OCI-LY1 (cell line): ENCODE measurements at regions not wholly inside any gene's neighbourhood (a gene's known extent, or its start where the extent isn't known, plus 50 kb on each side); places are given as distances from the start of the nearest gene placed in this dataset.

Experiments
- H2AFZ ChIP-seq: fragments of 200-600 bp; sonication (generic), shearing (Covaris generic); 2 replicates; pipeline ENCODE4 v1.6.0; 2014; ENCODE audit warnings: antibody characterized with exemption, mild to moderate bottlenecking, low read length
- H3F3A ChIP-seq: fragments of 200-600 bp; sonication (generic), shearing (Covaris generic); 2 replicates; pipeline ENCODE4 v1.6.0; 2014; ENCODE audit warnings: mild to moderate bottlenecking, antibody characterized with exemption, low read length, moderate library complexity; ENCODE audit not compliant: insufficient read depth
- H3K27ac ChIP-seq: fragments of 200-600 bp; sonication (generic); 2 replicates; pipeline ENCODE4 v1.5.1; 2014; ENCODE audit warnings: low read length, mixed run types, mild to moderate bottlenecking, low read depth; ENCODE audit not compliant: poor library complexity, severe bottlenecking
- H3K27me3 ChIP-seq: fragments of 200-600 bp; sonication (generic); 2 replicates; pipeline ENCODE4 v1.6.0; 2014; ENCODE audit warnings: antibody characterized with exemption, mild to moderate bottlenecking, low read length, moderate library complexity; ENCODE audit not compliant: insufficient read depth
- H3K36me3 ChIP-seq: fragments of 200-600 bp; sonication (generic); 2 replicates; pipeline ENCODE4 v1.6.1; 2014; ENCODE audit warnings: mild to moderate bottlenecking, antibody characterized with exemption, low read length, moderate library complexity, mixed read lengths; ENCODE audit not compliant: insufficient read depth
- H3K4me1 ChIP-seq: fragments of 200-600 bp; sonication (generic); 2 replicates; pipeline ENCODE4 v1.5.1; 2014; ENCODE audit warnings: mild to moderate bottlenecking, low read length, moderate library complexity; ENCODE audit not compliant: insufficient read depth, severe bottlenecking
- H3K4me2 ChIP-seq: fragments of 200-600 bp; sonication (generic), shearing (Covaris generic); 2 replicates; pipeline ENCODE4 v1.6.1; 2014; ENCODE audit warnings: low read length
- H3K4me3 ChIP-seq: fragments of 200-600 bp; sonication (generic); 2 replicates; pipeline ENCODE4 v1.5.1; 2014; ENCODE audit warnings: low read length, low read depth, mild to moderate bottlenecking, mixed read lengths; ENCODE audit not compliant: poor library complexity, severe bottlenecking
- H3K79me2 ChIP-seq: fragments of 200-600 bp; shearing (Covaris generic); 2 replicates; pipeline ENCODE4 v1.6.1; 2016; ENCODE audit warnings: mixed run types, low read length, mixed read lengths; ENCODE audit not compliant: insufficient read depth
- H3K9ac ChIP-seq: fragments of 200-600 bp; sonication (generic), shearing (Covaris generic); 2 replicates; pipeline ENCODE4 v1.6.1; 2014; ENCODE audit warnings: mild to moderate bottlenecking, low read length, mixed read lengths
- H3K9me2 ChIP-seq: fragments of 200-600 bp; sonication (generic), shearing (Covaris generic); 2 replicates; pipeline ENCODE4 v1.6.1; 2014; ENCODE audit warnings: low read depth, mild to moderate bottlenecking, low read length, mixed read lengths
- H3K9me3 ChIP-seq: fragments of 200-600 bp; shearing (Covaris generic); 2 replicates; pipeline ENCODE4 v1.6.1; 2014; ENCODE audit warnings: low read length, mixed read lengths
- H4K20me1 ChIP-seq: fragments of 200-600 bp; sonication (generic), shearing (Covaris generic); 2 replicates; pipeline ENCODE4 v1.6.0; 2016; ENCODE audit warnings: mild to moderate bottlenecking, low read length; ENCODE audit not compliant: insufficient read depth
- CTCF ChIP-seq: fragments of 200-600 bp; sonication (generic), shearing (Covaris generic); IDR thresholded peaks from 2 replicates; pipeline ENCODE4 v1.5.1; 2017; ENCODE audit warnings: mild to moderate bottlenecking, antibody characterized with exemption, low read length, moderate library complexity, mixed read lengths
- EZH2 ChIP-seq: fragments of 200-600 bp; sonication (generic), shearing (Covaris generic); IDR thresholded peaks from 2 replicates; pipeline ENCODE4 v1.8.0; 2017; ENCODE audit warnings: borderline replicate concordance, mixed run types, mild to moderate bottlenecking, antibody characterized with exemption, low read length, moderate library complexity, mixed read lengths

- no peak for TF ChIP-seq CTCF
- TF ChIP-seq EZH2 = no peak
- Histone ChIP-seq H3K4me1 (no peaks in the 10 kb centered on the region), H3K4me3 (no peak overlapping the region), H3K79me2 (no peaks in the 10 kb centered on the region), H2AFZ (no peak overlapping the region), H3F3A (no peaks in the 10 kb centered on the region), H3K9me3 (no peaks in the 10 kb centered on the region), H3K27me3 (no peaks in the 10 kb centered on the region), H3K9me2 (no peaks in the 10 kb centered on the region), H3K4me2 (no peak overlapping the region), H4K20me1 (no peaks in the 10 kb centered on the region), H3K36me3 (no peaks in the 10 kb centered on the region), H3K27ac (no peak overlapping the region), H3K9ac (no peak overlapping the region)
Observed at GRCh38 chr2:146748046-146748445, 1096.8 kb upstream of the ACVR2A start.

- Histone ChIP-seq H3K4me3 (no peak overlapping the region), H3K9ac (no peak overlapping the region), H3F3A (no peaks in the 10 kb centered on the region), H3K27me3 (no peaks in the 10 kb centered on the region), H2AFZ (no peak overlapping the region), H3K36me3 (no peaks in the 10 kb centered on the region), H3K4me1 (no peaks in the 10 kb centered on the region), H3K4me2 (no peak overlapping the region), H3K79me2 (no peaks in the 10 kb centered on the region), H3K27ac (no peak overlapping the region), H4K20me1 (no peaks in the 10 kb centered on the region), H3K9me2 (no peaks in the 10 kb centered on the region), H3K9me3 (no peaks in the 10 kb centered on the region)
- TF ChIP-seq CTCF (no peak), EZH2 (no peak)
Observed at GRCh38 chr2:146741260-146741659, 1103.6 kb upstream of the ACVR2A start.

- no peaks in the 10 kb centered on the region for H3K9me3 ChIP-seq
- H3F3A ChIP-seq = no peaks in the 10 kb centered on the region
- TF ChIP-seq CTCF (no peak), EZH2 (no peak)
- H3K27ac ChIP-seq = no peak overlapping the region
- H3K36me3 ChIP-seq = no peaks in the 10 kb centered on the region
- H3K4me3 ChIP-seq = no peak overlapping the region
- no peaks in the 10 kb centered on the region for H3K9me2 ChIP-seq
- H3K4me2 ChIP-seq = no peak overlapping the region
- no peak overlapping the region for H2AFZ ChIP-seq
- H3K9ac ChIP-seq = no peak overlapping the region
- no peaks in the 10 kb centered on the region for H3K4me1 ChIP-seq
- H3K27me3 ChIP-seq = no peaks in the 10 kb centered on the region
- no peaks in the 10 kb centered on the region for H3K79me2 ChIP-seq
- H4K20me1 ChIP-seq = no peaks in the 10 kb centered on the region
Observed at GRCh38 chr2:146734821-146735190, 1110.0 kb upstream of the ACVR2A start.
